ENCODE measurements at regions not wholly inside any gene's neighbourhood (a gene's known extent, or its start where the extent isn't known, plus 50 kb on each side); places are given as distances from the start of the nearest gene placed in this dataset.

DNA sequence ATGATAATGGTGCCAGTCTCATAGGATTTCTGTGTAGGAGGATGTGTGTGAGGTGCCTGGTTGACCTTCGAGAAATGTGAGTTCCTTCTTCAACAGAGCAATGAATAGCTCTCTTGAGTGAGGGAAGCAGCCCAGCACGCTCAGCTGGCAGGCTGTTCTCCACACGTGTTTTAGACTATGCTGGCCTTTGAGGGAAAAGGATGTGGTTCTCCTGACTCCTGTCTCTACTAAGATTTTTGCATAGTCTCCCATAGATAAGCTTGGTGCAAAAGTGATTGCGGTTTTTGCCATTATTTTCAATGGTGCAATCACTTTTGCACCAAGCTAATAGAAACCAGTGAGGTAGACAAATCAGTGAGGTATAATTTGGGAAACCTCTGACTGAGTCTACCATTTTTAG is 284.1 kb downstream of the SLC4A3 start:
- H3K79me2 ChIP-seq (ENCODE audit: control insufficient read depth, low read length): no peaks in the 10 kb centered on the region
- no peak overlapping the region for H3K4me2 ChIP-seq (ENCODE audit: low read length)
- H4K20me1 ChIP-seq (ENCODE audit: control insufficient read depth, insufficient read depth, low read depth, low read length): no peaks in the 10 kb centered on the region
- no peak overlapping the region for H3K27ac ChIP-seq (ENCODE audit: low read depth, low read length)
- no peak overlapping the region for H3K4me3 ChIP-seq (ENCODE audit: low read length)
- no peaks in the 10 kb centered on the region for H3F3A ChIP-seq (ENCODE audit: control insufficient read depth, insufficient read depth)
- no peaks in the 10 kb centered on the region for H3K9me2 ChIP-seq (replicated peaks; ENCODE audit: control insufficient read depth, low read length)
- TF ChIP-seq, protein P1, sequence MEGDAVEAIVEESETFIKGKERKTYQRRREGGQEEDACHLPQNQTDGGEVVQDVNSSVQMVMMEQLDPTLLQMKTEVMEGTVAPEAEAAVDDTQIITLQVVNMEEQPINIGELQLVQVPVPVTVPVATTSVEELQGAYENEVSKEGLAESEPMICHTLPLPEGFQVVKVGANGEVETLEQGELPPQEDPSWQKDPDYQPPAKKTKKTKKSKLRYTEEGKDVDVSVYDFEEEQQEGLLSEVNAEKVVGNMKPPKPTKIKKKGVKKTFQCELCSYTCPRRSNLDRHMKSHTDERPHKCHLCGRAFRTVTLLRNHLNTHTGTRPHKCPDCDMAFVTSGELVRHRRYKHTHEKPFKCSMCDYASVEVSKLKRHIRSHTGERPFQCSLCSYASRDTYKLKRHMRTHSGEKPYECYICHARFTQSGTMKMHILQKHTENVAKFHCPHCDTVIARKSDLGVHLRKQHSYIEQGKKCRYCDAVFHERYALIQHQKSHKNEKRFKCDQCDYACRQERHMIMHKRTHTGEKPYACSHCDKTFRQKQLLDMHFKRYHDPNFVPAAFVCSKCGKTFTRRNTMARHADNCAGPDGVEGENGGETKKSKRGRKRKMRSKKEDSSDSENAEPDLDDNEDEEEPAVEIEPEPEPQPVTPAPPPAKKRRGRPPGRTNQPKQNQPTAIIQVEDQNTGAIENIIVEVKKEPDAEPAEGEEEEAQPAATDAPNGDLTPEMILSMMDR (IDR thresholded peaks at IDR 0.05; ENCODE audit: low read depth, low read length, poor library complexity, severe bottlenecking): no peak
- no peak for TF ChIP-seq EZH2phosphoT487 (IDR thresholded peaks at IDR 0.05; ENCODE audit: borderline replicate concordance, low read length)
- H3K4me1 ChIP-seq (ENCODE audit: control insufficient read depth, low read length): no peaks in the 10 kb centered on the region
- no peaks in the 10 kb centered on the region for H3K27me3 ChIP-seq (ENCODE audit: control insufficient read depth, low read length)
- H3K36me3 ChIP-seq (ENCODE audit: control insufficient read depth, low read length): no peaks in the 10 kb centered on the region
- H3K9me3 ChIP-seq (ENCODE audit: control insufficient read depth, insufficient read depth, low read length): no peaks in the 10 kb centered on the region

DNA sequence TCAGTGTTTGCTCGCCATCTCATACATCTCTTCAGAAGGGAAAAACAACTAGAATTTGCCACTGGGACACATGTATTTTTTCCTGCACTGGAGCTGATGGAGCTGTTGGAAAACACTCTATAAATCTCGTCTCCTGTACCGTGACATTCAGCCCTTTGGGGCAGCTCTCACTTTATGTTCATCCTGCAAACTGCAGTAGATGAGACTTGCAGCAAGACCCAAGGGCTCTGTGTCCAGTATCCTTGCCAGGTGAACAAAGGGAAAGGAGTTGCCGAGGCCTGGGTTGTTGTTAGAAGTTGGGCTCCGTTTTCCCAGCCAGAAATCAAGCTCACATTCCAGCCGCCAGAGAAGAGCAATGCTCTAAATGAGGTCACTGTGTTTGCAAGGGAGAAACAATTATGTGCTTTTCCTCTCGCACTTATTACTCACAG is 285.1 kb downstream of the SLC4A3 start:
- Histone ChIP-seq H4K20me1 (ENCODE audit: control insufficient read depth, insufficient read depth, low read depth, low read length) (no peaks in the 10 kb centered on the region), H3F3A (ENCODE audit: control insufficient read depth, insufficient read depth) (no peaks in the 10 kb centered on the region), H3K4me1 (ENCODE audit: control insufficient read depth, low read length) (no peaks in the 10 kb centered on the region), H3K79me2 (ENCODE audit: control insufficient read depth, low read length) (no peaks in the 10 kb centered on the region), H3K27me3 (ENCODE audit: control insufficient read depth, low read length) (no peaks in the 10 kb centered on the region), H3K27ac (ENCODE audit: low read depth, low read length) (no peak overlapping the region), H3K4me3 (ENCODE audit: low read length) (no peak overlapping the region), H3K36me3 (ENCODE audit: control insufficient read depth, low read length) (no peaks in the 10 kb centered on the region), H3K4me2 (ENCODE audit: low read length) (no peak overlapping the region), H3K9me2 (replicated peaks; ENCODE audit: control insufficient read depth, low read length) (no peaks in the 10 kb centered on the region), H3K9me3 (ENCODE audit: control insufficient read depth, insufficient read depth, low read length) (no peaks in the 10 kb centered on the region)
- no peak for TF ChIP-seq EZH2phosphoT487 (IDR thresholded peaks at IDR 0.05; ENCODE audit: borderline replicate concordance, low read length)
- TF ChIP-seq, protein P1 (IDR thresholded peaks at IDR 0.05; ENCODE audit: low read depth, low read length, poor library complexity, severe bottlenecking): no peak

DNA sequence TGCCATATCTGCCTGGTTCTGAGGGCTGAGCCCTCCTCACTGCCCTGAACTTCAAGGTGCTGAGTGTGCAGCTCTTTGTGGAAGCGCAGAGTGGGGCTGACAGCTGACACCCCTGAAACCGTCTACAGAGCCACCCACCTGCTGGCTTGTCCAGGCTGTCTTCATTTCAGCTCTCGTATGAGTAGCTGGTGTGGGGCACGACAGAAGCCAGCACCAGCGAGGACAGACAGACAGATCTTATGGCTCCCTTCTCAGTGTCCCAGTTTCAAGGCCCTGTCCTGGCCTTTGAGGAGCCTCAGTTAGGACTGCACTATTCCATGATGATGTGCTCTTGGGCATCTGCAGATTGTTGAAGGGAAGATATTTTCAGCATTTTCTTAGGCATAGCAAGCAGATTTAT is 287.1 kb downstream of the SLC4A3 start:
- H3K27ac ChIP-seq (ENCODE audit: low read depth, low read length): no peak overlapping the region
- no peaks in the 10 kb centered on the region for H3F3A ChIP-seq (ENCODE audit: control insufficient read depth, insufficient read depth)
- no peaks in the 10 kb centered on the region for H4K20me1 ChIP-seq (ENCODE audit: control insufficient read depth, insufficient read depth, low read depth, low read length)
- H3K4me2 ChIP-seq (ENCODE audit: low read length): no peak overlapping the region
- no peaks in the 10 kb centered on the region for H3K9me3 ChIP-seq (ENCODE audit: control insufficient read depth, insufficient read depth, low read length)
- H3K27me3 ChIP-seq (ENCODE audit: control insufficient read depth, low read length): no peaks in the 10 kb centered on the region
- no peak for TF ChIP-seq EZH2phosphoT487 (IDR thresholded peaks at IDR 0.05; ENCODE audit: borderline replicate concordance, low read length)
- TF ChIP-seq, protein P1 (IDR thresholded peaks at IDR 0.05; ENCODE audit: low read depth, low read length, poor library complexity, severe bottlenecking): no peak
- no peaks in the 10 kb centered on the region for H3K4me1 ChIP-seq (ENCODE audit: control insufficient read depth, low read length)
- H3K79me2 ChIP-seq (ENCODE audit: control insufficient read depth, low read length): no peaks in the 10 kb centered on the region
- no peaks in the 10 kb centered on the region for H3K9me2 ChIP-seq (replicated peaks; ENCODE audit: control insufficient read depth, low read length)
- no peak overlapping the region for H3K4me3 ChIP-seq (ENCODE audit: low read length)
- no peaks in the 10 kb centered on the region for H3K36me3 ChIP-seq (ENCODE audit: control insufficient read depth, low read length)

DNA sequence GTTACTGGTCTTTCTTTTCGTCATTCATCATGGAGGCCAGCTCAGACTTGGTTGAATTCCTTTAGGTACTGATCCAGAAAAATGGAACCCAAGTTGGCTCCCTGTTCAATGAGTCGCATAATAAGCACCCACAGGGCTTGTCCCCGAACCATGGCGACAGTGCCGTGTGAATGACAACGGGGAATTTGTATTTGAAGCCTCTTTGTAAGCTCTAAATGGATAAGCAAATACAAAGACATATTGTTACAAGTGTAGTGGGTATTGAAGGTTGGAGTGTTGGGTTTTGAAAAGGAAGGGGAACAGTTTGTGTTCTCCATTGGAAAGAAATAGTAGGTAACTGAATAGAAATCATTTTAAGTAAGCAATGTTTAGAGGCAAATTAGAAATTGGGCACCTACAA is 288.9 kb downstream of the SLC4A3 start:
- H3K27me3 ChIP-seq (ENCODE audit: control insufficient read depth, low read length): no peaks in the 10 kb centered on the region
- no peak overlapping the region for H3K4me2 ChIP-seq (ENCODE audit: low read length)
- no peaks in the 10 kb centered on the region for H3K9me2 ChIP-seq (replicated peaks; ENCODE audit: control insufficient read depth, low read length)
- no peaks in the 10 kb centered on the region for H3K4me1 ChIP-seq (ENCODE audit: control insufficient read depth, low read length)
- H3K79me2 ChIP-seq (ENCODE audit: control insufficient read depth, low read length): no peaks in the 10 kb centered on the region
- no peaks in the 10 kb centered on the region for H3K9me3 ChIP-seq (ENCODE audit: control insufficient read depth, insufficient read depth, low read length)
- no peak for TF ChIP-seq EZH2phosphoT487 (IDR thresholded peaks at IDR 0.05; ENCODE audit: borderline replicate concordance, low read length)
- TF ChIP-seq, protein P1 (IDR thresholded peaks at IDR 0.05; ENCODE audit: low read depth, low read length, poor library complexity, severe bottlenecking): no peak
- H3K4me3 ChIP-seq (ENCODE audit: low read length): no peak overlapping the region
- H3K27ac ChIP-seq (ENCODE audit: low read depth, low read length): no peak overlapping the region
- H3K36me3 ChIP-seq (ENCODE audit: control insufficient read depth, low read length): no peaks in the 10 kb centered on the region
- no peaks in the 10 kb centered on the region for H3F3A ChIP-seq (ENCODE audit: control insufficient read depth, insufficient read depth)
- no peaks in the 10 kb centered on the region for H4K20me1 ChIP-seq (ENCODE audit: control insufficient read depth, insufficient read depth, low read depth, low read length)
